HepG2 (cell line): ENCODE measurements at regions not wholly inside any gene's neighbourhood (a gene's known extent, or its start where the extent isn't known, plus 50 kb on each side); places are given as distances from the start of the nearest gene placed in this dataset.

Experiments used
- CCAR2 ChIP-seq: fragments of 200-400 bp; formaldehyde crosslinking; optimal IDR thresholded peaks from 2 replicates; pipeline ENCODE3; 2018; ENCODE audit warnings: low read depth, mild to moderate bottlenecking, low read length, moderate library complexity
- ETV6 ChIP-seq: sonication (generic); formaldehyde crosslinking; conservative IDR thresholded peaks from 2 replicates; pipeline ENCODE4 v1.4.0; 2020; ENCODE audit warnings: missing genetic modification reagents
- FOSL1 ChIP-seq: sonication (generic); formaldehyde crosslinking; IDR thresholded peaks from 2 replicates; pipeline ENCODE4 v1.9.0; 2021; ENCODE audit warnings: missing genetic modification reagents, borderline replicate concordance
- HDAC1 ChIP-seq: sonication (generic); formaldehyde crosslinking; IDR thresholded peaks from 2 replicates; pipeline ENCODE4 v1.5.1; 2020; ENCODE audit warnings: mild to moderate bottlenecking, missing genetic modification reagents
- MIER3 ChIP-seq: IDR thresholded peaks from 2 replicates; pipeline ENCODE4 v1.6.1; 2016; ENCODE audit warnings: missing compliant biosample characterization, borderline replicate concordance
- NFYC ChIP-seq: IDR thresholded peaks from 2 replicates; pipeline ENCODE4 v1.6.1; 2016; ENCODE audit warnings: missing genetic modification reagents, missing compliant biosample characterization
- NR2C2 ChIP-seq: sonication (generic); formaldehyde crosslinking; IDR thresholded peaks from 2 replicates; pipeline ENCODE4 v1.4.0; 2020; ENCODE audit warnings: missing genetic modification reagents, mild to moderate bottlenecking, moderate library complexity, borderline replicate concordance
- NR3C1 ChIP-seq: sonication (generic); formaldehyde crosslinking; IDR thresholded peaks from 2 replicates; pipeline ENCODE4 v1.4.0; 2020; ENCODE audit warnings: missing genetic modification reagents
- PCBP2 ChIP-seq: fragments of 200-400 bp; formaldehyde crosslinking; optimal IDR thresholded peaks from 2 replicates; pipeline ENCODE3; 2018; ENCODE audit warnings: low read length, low read depth; ENCODE audit not compliant: poor library complexity, severe bottlenecking
- POLR2AphosphoS2 ChIP-seq: IDR thresholded peaks from 2 replicates; pipeline ENCODE4 v1.6.1; 2011; ENCODE audit warnings: low read depth, low read length, improper control_type of control experiment
- RELA ChIP-seq: sonication (generic); formaldehyde crosslinking; IDR thresholded peaks from 2 replicates; pipeline ENCODE4 v1.4.0; 2020; ENCODE audit warnings: missing genetic modification reagents
- SOX13 ChIP-seq, 3 experiments: fragments of 450-650 bp in 1 of 3; sonication (generic) in 1 of 3; formaldehyde crosslinking in 1 of 3; IDR thresholded peaks in 2 of 3; conservative IDR thresholded peaks in 1 of 3; 2 replicates each; pipeline versions ENCODE4 v1.5.0 to v1.6.1; 2016 to 2020; ENCODE audit warnings: antibody characterized with exemption in 1 of 3, mild to moderate bottlenecking in 1 of 3, missing compliant biosample characterization in 1 of 3, missing genetic modification reagents in 1 of 3, moderate library complexity in 1 of 3
- SOX5 ChIP-seq: IDR thresholded peaks from 2 replicates; pipeline ENCODE4 v1.6.1; 2016; ENCODE audit warnings: borderline replicate concordance
- SUZ12 ChIP-seq: fragments of 150-350 bp; IDR thresholded peaks from 2 replicates; pipeline ENCODE4 v1.6.1; 2014; ENCODE audit warnings: low read depth, low read length
- TCF7 ChIP-seq: sonication (generic); IDR thresholded peaks from 2 replicates; pipeline ENCODE4 v1.6.1; 2016; ENCODE audit warnings: antibody characterized with exemption, low read depth
- ZC3H4 ChIP-seq: sonication (generic); formaldehyde crosslinking; IDR thresholded peaks from 2 replicates; pipeline ENCODE4 v1.4.0; 2020; ENCODE audit warnings: missing genetic modification reagents, borderline replicate concordance
- ZKSCAN1 ChIP-seq: fragments of 150-350 bp; IDR thresholded peaks from 2 replicates; pipeline ENCODE4 v1.6.1; 2014; ENCODE audit warnings: low read length
- ZNF567 ChIP-seq: sonication (generic); formaldehyde crosslinking; IDR thresholded peaks from 2 replicates; pipeline ENCODE4 v1.8.1; 2023; ENCODE audit warnings: mild to moderate bottlenecking, missing genetic modification reagents, borderline replicate concordance
- ZNF605 ChIP-seq: sonication (generic); formaldehyde crosslinking; IDR thresholded peaks from 2 replicates; pipeline ENCODE4 v1.8.0; 2022; ENCODE audit warnings: mild to moderate bottlenecking, missing genetic modification reagents
- ZNF761 ChIP-seq: sonication (generic); formaldehyde crosslinking; conservative IDR thresholded peaks from 2 replicates; pipeline ENCODE4 v1.4.0; 2020; ENCODE audit warnings: mild to moderate bottlenecking, missing genetic modification reagents
- ZNF768 ChIP-seq: sonication (generic); formaldehyde crosslinking; IDR thresholded peaks from 2 replicates; pipeline ENCODE4 v1.4.0; 2020; ENCODE audit warnings: missing genetic modification reagents
- ZNF777 ChIP-seq: sonication (generic); formaldehyde crosslinking; IDR thresholded peaks from 2 replicates; pipeline ENCODE4 v1.4.0; 2020; ENCODE audit warnings: missing genetic modification reagents
- ZNF839 ChIP-seq: sonication (generic); formaldehyde crosslinking; IDR thresholded peaks from 2 replicates; pipeline ENCODE4 v1.4.0; 2020; ENCODE audit warnings: missing genetic modification reagents, mild to moderate bottlenecking, borderline replicate concordance
- ZZZ3 ChIP-seq: sonication (generic); formaldehyde crosslinking; IDR thresholded peaks from 2 replicates; pipeline ENCODE4 v1.4.0; 2020; ENCODE audit warnings: missing genetic modification reagents, mild to moderate bottlenecking, borderline replicate concordance
- TF ChIP-seq, protein P1 (sequence below): sonication (generic); formaldehyde crosslinking; IDR thresholded peaks from 2 replicates; pipeline ENCODE4 v1.8.1; 2022; ENCODE audit warnings: low read depth, mild to moderate bottlenecking, missing genetic modification reagents
- TF ChIP-seq, protein P2 (sequence below): sonication (generic); formaldehyde crosslinking; IDR thresholded peaks from 2 replicates; pipeline ENCODE4 v1.4.0; 2020; ENCODE audit warnings: low read depth, mild to moderate bottlenecking, missing genetic modification reagents

DNA sequence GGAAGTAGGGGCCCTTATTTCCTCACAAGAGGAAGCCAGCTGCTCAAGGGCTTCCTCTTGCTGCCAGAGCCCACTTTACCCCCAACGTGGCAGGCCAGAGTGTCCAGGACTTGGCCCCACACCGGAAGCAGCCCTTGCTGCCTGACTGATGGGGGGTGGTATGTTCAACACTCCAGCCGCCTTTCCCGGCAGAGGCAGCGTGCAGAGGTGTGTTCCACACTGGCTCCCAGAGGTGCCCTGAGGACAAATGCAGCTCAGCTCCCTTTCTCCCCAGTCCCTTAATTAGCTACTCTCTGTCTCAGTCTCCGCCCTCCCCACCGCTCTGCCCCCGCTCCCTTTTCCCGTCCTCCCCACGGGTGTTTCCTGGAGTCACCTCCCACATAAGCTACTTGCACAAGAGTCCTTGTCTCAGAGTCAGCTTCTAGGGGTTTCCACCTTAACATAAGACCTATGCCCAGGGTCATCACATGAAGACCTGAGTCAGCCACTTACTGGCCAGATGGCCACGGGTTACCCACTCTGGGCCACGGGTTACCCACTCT is 61.7 kb upstream of the SHLD1 start (continued):
- TF ChIP-seq, protein P1, sequence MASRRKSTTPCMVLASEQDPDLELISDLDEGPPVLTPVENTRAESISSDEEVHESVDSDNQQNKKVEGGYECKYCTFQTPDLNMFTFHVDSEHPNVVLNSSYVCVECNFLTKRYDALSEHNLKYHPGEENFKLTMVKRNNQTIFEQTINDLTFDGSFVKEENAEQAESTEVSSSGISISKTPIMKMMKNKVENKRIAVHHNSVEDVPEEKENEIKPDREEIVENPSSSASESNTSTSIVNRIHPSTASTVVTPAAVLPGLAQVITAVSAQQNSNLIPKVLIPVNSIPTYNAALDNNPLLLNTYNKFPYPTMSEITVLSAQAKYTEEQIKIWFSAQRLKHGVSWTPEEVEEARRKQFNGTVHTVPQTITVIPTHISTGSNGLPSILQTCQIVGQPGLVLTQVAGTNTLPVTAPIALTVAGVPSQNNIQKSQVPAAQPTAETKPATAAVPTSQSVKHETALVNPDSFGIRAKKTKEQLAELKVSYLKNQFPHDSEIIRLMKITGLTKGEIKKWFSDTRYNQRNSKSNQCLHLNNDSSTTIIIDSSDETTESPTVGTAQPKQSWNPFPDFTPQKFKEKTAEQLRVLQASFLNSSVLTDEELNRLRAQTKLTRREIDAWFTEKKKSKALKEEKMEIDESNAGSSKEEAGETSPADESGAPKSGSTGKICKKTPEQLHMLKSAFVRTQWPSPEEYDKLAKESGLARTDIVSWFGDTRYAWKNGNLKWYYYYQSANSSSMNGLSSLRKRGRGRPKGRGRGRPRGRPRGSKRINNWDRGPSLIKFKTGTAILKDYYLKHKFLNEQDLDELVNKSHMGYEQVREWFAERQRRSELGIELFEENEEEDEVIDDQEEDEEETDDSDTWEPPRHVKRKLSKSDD (CRISPR knock-in tag), result no peak
- no peak for TF ChIP-seq HDAC1 (CRISPR knock-in tag)
- TF ChIP-seq ZNF761, result 0 out of 2 replicates have a peak, but pooled peaks have one; percentile 1
- no peak for TF ChIP-seq ZNF567 (CRISPR knock-in tag)
- TF ChIP-seq FOSL1 (CRISPR knock-in tag), result no peak
- no peak for TF ChIP-seq CCAR2
- no peak for TF ChIP-seq ZC3H4 (CRISPR knock-in tag)
- no peak for TF ChIP-seq ZKSCAN1
- TF ChIP-seq ETV6 (CRISPR knock-in tag), result no peak
- TF ChIP-seq ZNF605 (CRISPR knock-in tag), result 0 out of 2 replicates have a peak, but pooled peaks have one; percentile 41
- TF ChIP-seq NR3C1 (CRISPR knock-in tag), result no peak
- TF ChIP-seq ZZZ3, result no peak; the same call in 1 of the 2 replicates
- TF ChIP-seq NR2C2 (CRISPR knock-in tag), result no peak
- TF ChIP-seq SOX5 (CRISPR knock-in tag), result no peak
- no peak for TF ChIP-seq RELA (CRISPR knock-in tag)
- no peak for TF ChIP-seq ZNF768
- TF ChIP-seq, protein P2, sequence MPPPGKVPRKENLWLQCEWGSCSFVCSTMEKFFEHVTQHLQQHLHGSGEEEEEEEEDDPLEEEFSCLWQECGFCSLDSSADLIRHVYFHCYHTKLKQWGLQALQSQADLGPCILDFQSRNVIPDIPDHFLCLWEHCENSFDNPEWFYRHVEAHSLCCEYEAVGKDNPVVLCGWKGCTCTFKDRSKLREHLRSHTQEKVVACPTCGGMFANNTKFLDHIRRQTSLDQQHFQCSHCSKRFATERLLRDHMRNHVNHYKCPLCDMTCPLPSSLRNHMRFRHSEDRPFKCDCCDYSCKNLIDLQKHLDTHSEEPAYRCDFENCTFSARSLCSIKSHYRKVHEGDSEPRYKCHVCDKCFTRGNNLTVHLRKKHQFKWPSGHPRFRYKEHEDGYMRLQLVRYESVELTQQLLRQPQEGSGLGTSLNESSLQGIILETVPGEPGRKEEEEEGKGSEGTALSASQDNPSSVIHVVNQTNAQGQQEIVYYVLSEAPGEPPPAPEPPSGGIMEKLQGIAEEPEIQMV, result no peak
- TF ChIP-seq SUZ12, result no peak
- no peak for TF ChIP-seq ZNF839 (CRISPR knock-in tag)
- no peak for TF ChIP-seq TCF7
- no peak for TF ChIP-seq MIER3 (CRISPR knock-in tag)
- TF ChIP-seq NFYC, result no peak
- no peak for TF ChIP-seq PCBP2
- TF ChIP-seq SOX13 (IDR thresholded peaks at IDR 0.05), result no peak
- TF ChIP-seq SOX13 (CRISPR knock-in tag; conservative IDR thresholded peaks at IDR 0.05 in 1 of 2, IDR thresholded peaks at IDR 0.05 in 1 of 2), result peak in 1 of 2 experiments; percentile 9; a peak in 1 of 4 replicates
- TF ChIP-seq ZNF777 (CRISPR knock-in tag), result no peak
- TF ChIP-seq POLR2AphosphoS2, result no peak
